Astrocyte (in vitro differentiated cells and primary cell): ENCODE measurements at regions not wholly inside any gene's neighbourhood (a gene's known extent, or its start where the extent isn't known, plus 50 kb on each side); places are given as distances from the start of the nearest gene placed in this dataset.

ENCODE experiments used
- DNase-seq: peaks from one replicate; pipeline ENCODE4 v3.0.0-alpha.2; 2010; ENCODE audit warnings: low read depth
- FAIRE-seq: peaks from 2 replicates; lab custom pipeline; 2011; peaks lifted over from hg19 to GRCh38; lab: Jason Lieb, UNC
- H2AFZ ChIP-seq: 2 replicates; pipeline ENCODE4 v1.6.0; 2012; ENCODE audit warnings: low read depth, low read length, inconsistent platforms
- H3K27ac ChIP-seq: 2 replicates; pipeline ENCODE4 v1.5.1; 2011; ENCODE audit warnings: low read depth, low read length, inconsistent platforms
- H3K27me3 ChIP-seq: 2 replicates; pipeline ENCODE4 v1.6.0; 2011; ENCODE audit warnings: low read length, inconsistent platforms; ENCODE audit not compliant: insufficient read depth
- H3K36me3 ChIP-seq: 2 replicates; pipeline ENCODE4 v1.5.1; 2011; ENCODE audit warnings: low read length, inconsistent platforms; ENCODE audit not compliant: insufficient read depth
- H3K4me1 ChIP-seq: 2 replicates; pipeline ENCODE4 v1.5.1; 2011; ENCODE audit warnings: low read length, inconsistent platforms; ENCODE audit not compliant: insufficient read depth
- H3K4me2 ChIP-seq: 2 replicates; pipeline ENCODE4 v1.6.0; 2012; ENCODE audit warnings: low read length, inconsistent platforms
- H3K4me3 ChIP-seq: 2 replicates; pipeline ENCODE4 v1.5.1; 2011; ENCODE audit warnings: low read depth, mild to moderate bottlenecking, low read length, inconsistent platforms; ENCODE audit not compliant: insufficient read depth
- H3K79me2 ChIP-seq: 2 replicates; pipeline ENCODE4 v1.6.0; 2012; ENCODE audit warnings: mild to moderate bottlenecking, low read length, inconsistent platforms; ENCODE audit not compliant: insufficient read depth
- H3K9ac ChIP-seq: 2 replicates; pipeline ENCODE4 v1.6.0; 2012; ENCODE audit warnings: mild to moderate bottlenecking, low read length, inconsistent platforms
- H3K9me3 ChIP-seq: 2 replicates; pipeline ENCODE4 v1.5.1; 2012; ENCODE audit warnings: low read depth, mild to moderate bottlenecking, low read length, inconsistent platforms; ENCODE audit not compliant: insufficient read depth
- H4K20me1 ChIP-seq: 2 replicates; pipeline ENCODE4 v1.6.0; 2012; ENCODE audit warnings: low read length, inconsistent platforms; ENCODE audit not compliant: insufficient read depth
- H3K27ac Mint-ChIP-seq: one replicate; pipeline ENCODE4 v1.8.0; 2021; ENCODE audit warnings: mild to moderate bottlenecking, mixed read lengths; ENCODE audit not compliant: unreplicated experiment
- H3K27me3 Mint-ChIP-seq: one replicate; pipeline ENCODE4 v1.8.0; 2021; ENCODE audit warnings: low read depth, mixed read lengths; ENCODE audit not compliant: unreplicated experiment
- H3K36me3 Mint-ChIP-seq: one replicate; pipeline ENCODE4 v1.8.0; 2021; ENCODE audit warnings: low read depth, mixed read lengths; ENCODE audit not compliant: unreplicated experiment
- H3K4me1 Mint-ChIP-seq: one replicate; pipeline ENCODE4 v1.8.0; 2021; ENCODE audit warnings: low read depth, mixed read lengths; ENCODE audit not compliant: unreplicated experiment
- H3K4me3 Mint-ChIP-seq: one replicate; pipeline ENCODE4 v1.8.0; 2021; ENCODE audit warnings: mild to moderate bottlenecking, moderate library complexity, mixed read lengths; ENCODE audit not compliant: unreplicated experiment
- H3K9me3 Mint-ChIP-seq: one replicate; pipeline ENCODE4 v1.8.0; 2021; ENCODE audit warnings: mild to moderate bottlenecking, mixed read lengths; ENCODE audit not compliant: unreplicated experiment
- CTCF ChIP-seq: IDR thresholded peaks from 2 replicates; pipeline ENCODE4 v1.5.1; 2011; ENCODE audit warnings: low read depth, mild to moderate bottlenecking, inconsistent platforms, low read length, moderate library complexity; ENCODE audit not compliant: insufficient read depth
- EZH2 ChIP-seq: IDR thresholded peaks from 2 replicates; pipeline ENCODE4 v1.6.1; 2012; ENCODE audit warnings: mild to moderate bottlenecking, low read length, inconsistent platforms; ENCODE audit not compliant: insufficient read depth

- H3K4me2 ChIP-seq: no peak overlapping the region
- H3K9me3 ChIP-seq: no peaks in the 10 kb centered on the region
- Mint-ChIP-seq H3K4me1 (peaks cover 22% of the 10 kb centered on the region), H3K36me3 (no peaks in the 10 kb centered on the region), H3K4me3 (no peak overlapping the region), H3K9me3 (no peaks in the 10 kb centered on the region), H3K27me3 (no peaks in the 10 kb centered on the region), H3K27ac (no peak overlapping the region)
- FAIRE-seq (no peak), DNase-seq (no peak)
- H4K20me1 ChIP-seq: no peaks in the 10 kb centered on the region
- no peak overlapping the region for H3K9ac ChIP-seq
- TF ChIP-seq CTCF: no peak
- TF ChIP-seq EZH2: no peak
- H3K27me3 ChIP-seq: no peaks in the 10 kb centered on the region
- no peaks in the 10 kb centered on the region for H3K36me3 ChIP-seq
- no peaks in the 10 kb centered on the region for H3K4me1 ChIP-seq
- no peak overlapping the region for H3K27ac ChIP-seq
- H2AFZ ChIP-seq: no peak overlapping the region
- H3K79me2 ChIP-seq: no peaks in the 10 kb centered on the region
- H3K4me3 ChIP-seq: no peak overlapping the region
Measured at GRCh38 chr4:23952258-23952657, 62.4 kb upstream of the PPARGC1A start.

GRCh38 chr4:23947826-23948225 lies 58.0 kb upstream of the PPARGC1A start:
- TF ChIP-seq CTCF: no peak
- TF ChIP-seq EZH2: no peak
- FAIRE-seq (no peak), DNase-seq (no peak)
- no peaks in the 10 kb centered on the region for H3K9me3 ChIP-seq
- H3K4me1 ChIP-seq: peaks cover 14% of the 10 kb centered on the region
- H3K9ac ChIP-seq: no peak overlapping the region
- Mint-ChIP-seq H3K27ac (no peak overlapping the region), H3K36me3 (no peaks in the 10 kb centered on the region), H3K9me3 (no peaks in the 10 kb centered on the region), H3K27me3 (no peaks in the 10 kb centered on the region), H3K4me1 (peaks cover 29% of the 10 kb centered on the region), H3K4me3 (no peak overlapping the region)
- no peak overlapping the region for H2AFZ ChIP-seq
- H3K36me3 ChIP-seq: no peaks in the 10 kb centered on the region
- H4K20me1 ChIP-seq: no peaks in the 10 kb centered on the region
- no peaks in the 10 kb centered on the region for H3K79me2 ChIP-seq
- H3K27ac ChIP-seq: no peak overlapping the region
- H3K4me3 ChIP-seq: no peak overlapping the region
- H3K27me3 ChIP-seq: no peaks in the 10 kb centered on the region
- no peak overlapping the region for H3K4me2 ChIP-seq

- FAIRE-seq (no peak), DNase-seq (no peak)
- Mint-ChIP-seq H3K27ac (peak overlapping the region; percentile 93), H3K36me3 (no peaks in the 10 kb centered on the region), H3K4me1 (peaks cover 33% of the 10 kb centered on the region), H3K4me3 (no peak overlapping the region), H3K9me3 (peaks cover 1% of the 10 kb centered on the region), H3K27me3 (no peaks in the 10 kb centered on the region)
- Histone ChIP-seq H3K9ac (peak overlapping the region; percentile 60), H3K27ac (peak overlapping the region; percentile 42), H3K4me3 (no peak overlapping the region), H3K36me3 (no peaks in the 10 kb centered on the region), H3K27me3 (no peaks in the 10 kb centered on the region), H4K20me1 (no peaks in the 10 kb centered on the region), H3K4me2 (peak overlapping the region; percentile 77), H3K9me3 (no peaks in the 10 kb centered on the region), H3K79me2 (no peaks in the 10 kb centered on the region), H3K4me1 (peaks cover 14% of the 10 kb centered on the region), H2AFZ (no peak overlapping the region)
- TF ChIP-seq CTCF: no peak
- TF ChIP-seq EZH2: no peak
Measured at GRCh38 chr4:23946299-23946698, 56.5 kb upstream of the PPARGC1A start.
